HG03565 (cell line): ENCODE measurements at regions not wholly inside any gene's neighbourhood (a gene's known extent, or its start where the extent isn't known, plus 50 kb on each side); places are given as distances from the start of the nearest gene placed in this dataset.

Experiments used
- ATAC-seq: cut with Tn5 transposase; IDR thresholded peaks from one replicate; pipeline ENCODE4 v1.9.1; 2021; ENCODE audit warnings: mild to moderate bottlenecking, moderate library complexity; ENCODE audit not compliant: unreplicated experiment

DNA sequence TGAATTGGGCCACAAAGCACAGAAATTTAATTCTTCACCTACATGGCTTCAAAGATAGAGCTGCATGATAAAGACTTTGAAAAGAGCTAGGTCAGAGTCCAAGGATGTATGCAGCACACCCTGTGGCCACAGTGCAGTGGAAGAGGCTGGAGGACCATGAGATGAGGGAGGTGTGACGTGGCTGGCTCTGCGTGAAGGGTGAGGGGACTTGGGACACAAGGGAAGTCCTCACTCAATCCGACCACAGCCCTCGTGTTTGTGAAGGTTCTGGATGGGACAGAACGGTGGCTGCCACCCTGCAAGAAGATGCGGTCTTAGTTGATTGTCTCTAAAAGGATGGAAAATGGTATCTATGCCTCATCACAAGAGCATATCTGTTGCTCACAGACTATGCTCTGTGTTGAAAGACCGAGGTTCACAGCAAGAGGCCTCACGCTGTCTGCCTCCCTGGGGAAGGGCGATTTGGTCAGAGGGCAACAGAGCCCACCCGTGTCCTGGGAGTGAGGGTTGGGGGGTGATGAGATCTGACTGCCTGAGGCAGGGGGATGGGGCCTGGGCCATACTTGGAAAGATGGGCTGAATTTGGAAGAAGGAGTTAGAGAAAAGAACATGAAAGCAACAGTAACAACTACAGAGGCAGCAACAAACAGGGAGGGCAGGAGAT lies 174.4 kb upstream of the SHH start:
- no peak for ATAC-seq

DNA sequence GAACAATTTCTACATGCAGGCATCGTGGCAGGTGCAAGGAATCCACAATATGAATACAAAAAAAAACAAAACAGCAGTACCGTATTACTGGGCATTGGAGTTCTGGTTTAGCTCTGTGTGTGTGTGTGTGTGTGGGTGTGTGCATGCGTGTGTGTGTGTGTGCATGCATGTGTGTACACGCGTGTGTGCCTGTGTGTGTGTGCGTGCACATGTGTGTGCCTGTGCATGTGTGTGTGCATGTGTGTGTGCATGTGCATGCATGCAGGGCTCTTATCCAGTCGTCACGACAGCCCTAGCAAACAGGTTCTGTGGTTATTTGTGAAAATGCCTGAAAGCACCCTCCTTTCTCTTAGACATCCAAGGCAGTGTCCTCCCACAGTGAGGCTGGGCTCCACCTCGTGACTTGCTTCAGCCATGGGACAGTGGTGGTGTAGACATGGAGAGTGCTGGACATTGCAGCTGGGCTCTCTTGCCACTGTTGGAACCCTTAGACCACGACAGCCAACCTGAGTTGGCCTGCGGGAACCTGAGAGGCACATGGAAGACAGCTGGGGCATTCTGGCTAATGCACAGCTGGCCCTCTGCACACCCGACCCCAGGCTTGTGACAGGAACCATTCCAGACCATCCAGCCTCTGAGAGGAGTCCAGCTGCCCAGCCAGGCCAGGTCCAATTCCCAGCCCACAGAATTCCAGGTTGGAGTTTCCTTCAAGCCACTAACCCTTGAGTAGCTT lies 173.4 kb upstream of the SHH start:
- ATAC-seq: no peak

DNA sequence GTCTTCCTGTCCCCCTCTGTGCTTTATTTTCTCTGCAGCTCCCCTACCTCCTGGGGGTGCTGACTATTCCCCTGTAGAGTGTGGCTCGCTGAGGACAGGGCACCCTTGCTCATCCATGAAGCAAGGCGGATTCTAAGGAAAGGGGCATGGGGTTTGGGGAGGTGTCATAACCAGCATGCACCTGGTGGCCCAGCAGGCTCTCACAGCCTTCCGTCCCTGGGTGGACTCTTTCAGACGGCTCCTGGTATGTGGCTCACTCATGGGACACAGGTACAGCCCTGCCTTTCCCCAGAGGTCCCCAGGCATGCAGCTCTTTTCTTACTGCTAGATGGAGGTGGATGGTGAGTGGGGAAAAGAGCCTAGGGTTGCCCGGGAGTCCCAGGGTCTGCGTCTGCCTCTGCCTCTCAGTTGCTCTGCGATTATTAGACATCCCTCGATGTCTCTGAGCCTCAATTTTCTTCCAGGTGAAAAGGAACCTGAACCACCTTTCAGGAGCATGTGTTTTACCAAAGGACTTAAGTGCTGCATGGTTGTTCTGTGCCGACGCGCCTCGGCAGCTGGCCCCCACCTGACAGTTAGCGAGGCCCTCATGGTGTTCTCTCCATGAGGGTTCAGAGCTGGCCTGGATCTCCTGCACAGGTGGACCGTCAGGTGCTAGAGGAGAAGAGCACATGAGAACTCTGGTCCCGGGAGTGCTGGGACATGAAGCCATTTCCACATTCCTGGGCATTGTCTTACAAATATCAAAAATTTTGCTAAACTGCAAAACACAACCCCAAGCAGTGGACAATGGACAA lies 172.5 kb upstream of the SHH start:
- no peak for ATAC-seq

DNA sequence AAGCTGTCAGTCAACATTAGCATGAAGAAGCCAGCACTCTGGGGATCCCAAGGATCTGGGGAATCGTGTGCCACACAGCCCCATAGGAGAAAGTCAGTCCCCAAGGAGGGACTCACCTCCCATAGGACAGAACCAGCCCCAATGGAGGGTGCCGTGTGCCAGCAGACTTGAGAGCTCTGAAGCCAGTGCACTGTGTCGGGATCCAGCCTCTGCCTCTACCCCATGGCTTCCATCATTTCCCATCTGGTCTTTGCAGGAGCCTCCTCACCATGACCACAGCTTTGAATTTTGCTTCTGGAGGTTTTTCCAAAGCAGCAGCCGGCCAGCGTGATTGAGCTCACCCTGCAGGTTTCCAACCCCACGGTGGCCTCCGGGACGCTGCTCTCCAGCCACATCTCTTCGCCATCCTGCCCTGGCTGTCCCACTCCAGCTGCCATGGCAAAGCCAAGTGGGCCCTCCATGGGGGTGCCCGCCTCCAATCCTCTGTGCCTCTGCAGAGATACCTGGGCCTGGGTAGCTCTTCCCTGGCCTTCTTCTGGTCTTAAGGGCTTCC lies 171.8 kb upstream of the SHH start:
- ATAC-seq: no peak

DNA sequence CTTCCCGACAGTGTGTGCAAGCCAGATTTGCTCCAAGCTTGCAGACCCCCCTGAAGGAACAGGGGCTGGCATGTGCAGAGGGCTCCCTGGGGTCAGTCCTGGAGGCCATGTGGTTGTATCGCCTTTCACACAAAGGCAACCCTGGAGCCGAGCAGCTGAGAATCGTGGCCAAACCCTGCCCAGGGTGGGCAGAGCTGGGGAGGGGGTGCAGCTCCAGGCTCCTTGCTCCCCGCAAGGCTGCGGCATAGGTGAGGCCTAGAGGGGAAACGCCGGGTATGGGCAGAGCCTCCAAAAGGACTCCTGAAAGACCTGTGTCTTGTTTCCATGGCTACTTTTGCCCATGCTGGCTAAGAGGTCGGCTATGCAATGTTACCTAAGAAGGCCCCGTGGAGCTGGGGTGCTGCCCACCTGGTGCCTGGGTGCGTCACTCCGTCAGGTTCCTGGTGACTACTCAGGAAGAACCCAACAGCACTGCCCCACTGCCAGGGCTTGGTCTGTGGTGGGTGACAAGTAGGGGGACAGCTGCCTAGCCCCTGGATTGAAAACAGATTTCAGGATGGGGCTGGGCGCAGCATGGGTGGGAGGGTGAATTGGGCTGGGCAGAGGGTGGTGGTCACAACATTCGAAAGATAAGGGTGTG lies 171.0 kb upstream of the SHH start:
- ATAC-seq: no peak

DNA sequence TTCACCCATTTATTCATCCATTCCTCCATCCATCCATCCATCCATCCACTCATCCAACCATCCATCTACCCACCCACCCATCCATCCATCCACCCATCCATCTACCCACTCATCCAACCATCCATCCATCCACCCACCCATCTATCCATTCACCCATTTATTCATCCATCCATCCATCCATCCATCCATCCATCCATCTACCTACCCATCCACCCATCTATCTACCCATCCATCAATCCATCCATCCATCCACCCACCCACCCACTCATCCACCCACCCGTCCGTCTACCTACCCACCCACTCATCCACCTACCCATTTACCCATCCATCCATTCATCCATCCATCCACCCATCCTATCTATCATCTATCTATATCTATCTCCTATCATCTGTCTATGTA lies 169.4 kb upstream of the SHH start:
- no peak for ATAC-seq

DNA sequence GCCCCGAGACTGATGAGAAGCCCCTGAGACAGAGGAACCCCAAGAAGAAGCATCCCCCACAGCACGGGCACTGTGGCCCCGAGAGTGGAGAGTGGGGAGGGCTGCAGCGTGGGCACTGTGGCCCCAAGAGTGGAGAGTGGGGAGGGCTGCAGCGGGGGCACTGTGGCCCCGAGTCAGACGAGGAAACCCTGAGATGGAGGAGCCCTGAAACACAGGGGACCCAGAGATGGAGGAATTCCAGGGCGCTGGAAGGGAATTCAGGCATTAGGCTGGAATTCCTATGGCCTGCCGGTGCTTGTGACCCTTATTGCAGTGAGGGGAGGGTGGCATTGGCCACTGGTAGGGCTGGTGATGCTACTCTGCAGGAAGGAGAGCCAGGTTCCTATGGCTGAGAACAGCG lies 168.6 kb upstream of the SHH start:
- no peak for ATAC-seq

DNA sequence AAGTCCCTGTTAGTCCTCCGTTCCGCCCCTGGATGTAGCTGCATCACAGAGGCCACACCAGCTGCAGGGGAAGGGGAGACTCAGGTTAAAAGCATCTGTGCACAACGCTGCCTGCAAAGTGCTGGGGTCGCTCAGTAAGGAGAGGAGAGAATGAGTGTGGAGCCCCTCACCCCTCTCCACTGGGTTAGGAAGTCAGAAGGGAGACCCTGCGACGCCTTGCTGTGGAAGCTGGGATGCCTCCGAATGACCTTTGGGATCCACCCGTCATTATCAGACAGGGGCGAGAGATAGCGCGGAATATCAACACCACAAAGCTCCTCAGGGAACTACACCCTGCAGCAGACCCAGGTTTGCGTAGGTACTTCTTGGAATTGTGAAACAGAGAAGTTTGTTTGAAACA lies 167.7 kb upstream of the SHH start:
- ATAC-seq: no peak

DNA sequence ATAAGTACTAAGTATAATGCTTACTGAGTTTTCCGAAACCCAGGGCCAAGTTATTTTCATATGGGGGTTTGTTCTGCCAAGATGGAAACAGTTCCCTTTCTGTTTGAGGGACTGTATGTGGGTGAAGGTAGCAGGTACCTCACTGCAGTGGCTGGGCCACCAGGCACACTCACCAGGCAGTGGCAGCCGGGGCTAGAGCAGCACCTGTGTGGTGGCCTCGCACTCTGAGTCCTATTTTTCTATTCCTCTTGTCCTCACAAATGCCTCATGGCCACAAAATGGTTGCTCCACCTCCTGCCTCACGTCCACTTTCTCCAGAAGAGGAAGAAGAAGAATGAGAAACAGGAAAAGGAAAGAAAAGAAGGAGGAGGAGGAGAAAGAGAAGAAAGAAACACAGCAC lies 167.3 kb upstream of the SHH start:
- ATAC-seq: no peak

DNA sequence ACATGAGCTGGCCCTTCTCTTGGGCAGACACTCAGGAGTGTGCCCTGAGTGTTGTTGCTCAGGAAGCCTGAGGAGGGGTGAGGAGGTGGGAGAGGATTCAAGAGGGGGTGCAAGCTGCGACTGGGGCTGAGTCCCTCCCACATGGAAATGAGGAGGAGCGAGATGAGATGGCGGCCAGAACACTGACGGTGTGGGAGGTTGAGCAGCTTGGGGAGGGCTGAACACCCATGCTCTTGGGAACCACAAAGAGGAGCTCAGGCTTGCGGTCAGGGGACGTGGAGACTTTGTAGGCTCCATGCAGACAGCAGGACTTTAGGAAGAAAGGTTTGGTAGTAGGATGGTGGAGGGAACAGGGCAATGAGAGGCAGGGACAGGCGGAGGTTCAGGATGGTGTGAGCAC lies 163.2 kb upstream of the SHH start:
- no peak for ATAC-seq

DNA sequence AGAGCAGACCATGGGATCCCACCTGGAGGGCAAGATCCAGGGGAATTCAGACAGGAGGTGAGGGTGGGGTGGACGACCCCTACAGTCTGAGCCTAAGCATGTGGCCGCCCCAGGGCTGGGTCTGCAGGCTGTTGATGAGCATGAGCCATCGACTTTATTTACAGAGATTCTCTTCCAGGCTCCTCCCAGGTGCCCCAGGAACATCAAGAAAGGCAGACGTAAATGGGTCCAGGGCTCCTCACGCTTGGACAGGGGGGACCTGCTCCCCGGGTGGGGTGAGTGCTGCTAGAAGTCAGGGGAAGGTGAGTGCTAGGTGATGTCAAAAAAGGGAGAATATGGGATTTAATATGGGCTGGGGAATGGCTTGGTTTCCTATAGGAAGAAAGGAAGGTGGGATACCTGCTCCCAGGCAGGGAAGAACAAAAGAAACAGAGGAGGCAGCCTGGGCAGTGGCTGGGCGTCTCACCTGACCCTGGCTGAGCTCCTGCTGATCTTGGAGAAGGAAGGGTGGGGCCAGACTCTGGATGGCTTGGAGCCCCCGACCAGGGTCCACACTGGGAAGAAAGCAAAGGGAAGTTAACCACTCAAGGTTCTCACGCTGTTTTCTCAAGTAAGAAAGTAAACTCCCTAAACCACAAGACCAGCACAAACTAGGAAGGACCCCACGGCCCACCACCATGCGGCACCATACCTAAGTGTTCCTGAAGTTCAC lies 162.1 kb upstream of the SHH start:
- ATAC-seq: no peak

DNA sequence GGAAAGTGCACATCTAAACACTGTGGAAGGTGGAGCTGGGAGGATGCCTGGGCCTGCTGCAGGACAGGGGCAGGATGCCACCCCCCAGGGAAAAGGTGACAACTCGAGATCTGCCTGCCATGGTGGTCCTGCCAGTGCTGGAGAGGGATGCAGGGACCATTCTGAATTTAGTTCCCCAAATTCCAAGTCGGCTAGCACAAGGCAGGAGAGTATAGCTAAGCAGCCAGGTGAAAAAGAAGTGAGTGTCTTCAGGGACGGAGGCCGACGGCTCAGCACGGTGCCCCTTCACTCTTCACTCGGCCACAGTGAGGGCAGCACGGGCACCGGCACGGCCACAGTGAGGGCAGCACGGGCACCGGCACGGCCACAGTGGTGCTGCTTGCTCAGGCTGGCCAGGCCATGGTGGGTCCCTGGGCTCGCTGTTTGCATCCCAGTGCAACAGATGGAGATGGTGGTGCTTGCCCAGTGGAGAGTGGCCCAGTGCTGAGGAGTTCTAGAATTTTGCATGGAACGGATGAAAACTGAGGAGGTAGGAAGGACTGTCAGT lies 161.3 kb upstream of the SHH start:
- ATAC-seq: no peak

DNA sequence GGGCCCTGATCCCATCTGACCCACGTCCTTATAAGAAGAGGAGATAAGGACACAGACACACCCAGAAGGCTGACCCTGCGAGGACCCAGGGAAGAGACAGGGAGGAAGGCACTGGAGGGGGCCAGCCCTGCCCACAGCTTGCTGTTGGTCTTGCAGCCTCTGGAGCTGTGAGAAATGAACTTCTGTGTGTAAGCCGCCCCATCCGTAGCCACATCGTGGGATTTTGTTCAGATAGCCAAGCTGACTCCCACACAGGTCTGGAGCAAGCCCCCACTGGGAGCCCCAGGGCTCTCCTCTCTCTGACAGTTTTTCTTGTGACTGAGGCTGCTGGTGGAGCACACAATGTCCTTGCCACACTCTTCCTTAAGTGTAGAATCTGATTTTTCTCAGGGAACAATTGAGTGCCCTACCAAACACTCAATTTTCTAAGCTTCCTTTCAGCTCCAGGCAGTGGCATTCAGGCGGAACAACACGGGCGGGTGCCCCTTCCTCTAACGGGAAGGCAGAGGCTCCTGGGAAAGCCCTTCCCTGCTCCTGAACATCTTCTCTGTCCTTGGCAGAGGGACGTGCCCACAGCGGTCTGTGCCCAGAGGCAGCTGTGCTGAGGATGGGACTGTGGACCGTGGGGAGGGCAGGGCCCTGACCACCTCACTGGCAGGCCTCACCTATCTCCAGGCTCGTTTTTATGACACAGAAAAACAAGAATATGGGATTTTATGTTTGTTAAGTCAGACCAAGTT lies 160.6 kb upstream of the SHH start:
- ATAC-seq: no peak

DNA sequence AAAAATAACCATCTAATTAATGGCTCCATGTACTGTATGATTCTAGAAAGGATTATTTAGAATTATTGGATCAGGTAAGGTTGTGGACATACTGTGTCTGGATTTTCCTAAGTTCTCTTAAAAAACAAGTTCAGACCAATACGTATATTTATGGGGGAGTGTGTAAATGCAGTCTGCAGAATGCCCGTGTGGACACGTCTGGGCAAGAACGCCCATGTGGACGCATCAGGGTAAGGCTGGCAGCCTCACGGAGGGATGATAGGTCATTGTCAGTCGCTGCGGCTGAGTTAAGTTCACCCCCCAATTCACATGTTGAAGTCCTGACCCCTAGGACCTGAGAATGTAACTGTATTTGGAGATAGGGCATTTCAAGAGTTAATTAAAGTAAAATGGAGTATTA lies 160.0 kb upstream of the SHH start:
- no peak for ATAC-seq

DNA sequence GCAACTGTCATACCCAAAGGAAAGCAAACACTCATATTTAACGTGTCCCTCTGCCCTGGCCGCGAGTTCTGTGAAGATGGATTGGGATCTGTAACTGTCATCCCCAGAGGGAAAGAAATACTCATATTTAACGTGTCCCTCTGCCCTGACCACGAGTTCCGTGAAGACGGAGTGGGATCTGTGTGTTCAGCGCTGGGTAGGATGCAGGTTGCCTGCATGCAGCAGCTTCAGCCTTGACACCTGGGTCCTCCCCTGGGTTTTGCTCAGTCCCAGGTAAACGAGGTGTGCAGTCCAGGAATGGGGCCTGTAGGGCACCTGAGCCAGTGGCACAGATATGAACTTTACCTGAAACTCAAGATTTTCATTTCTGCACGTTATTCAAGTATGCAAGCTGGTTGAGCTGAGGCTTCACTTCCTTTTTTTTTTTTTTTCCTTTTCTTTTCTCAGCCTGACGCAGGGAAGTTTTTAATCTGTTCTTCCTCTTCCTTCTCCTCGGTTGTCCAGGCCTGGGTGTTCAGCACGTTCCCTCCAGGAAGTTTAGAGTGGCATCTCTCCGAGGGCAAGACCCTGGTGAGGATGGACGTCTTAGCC lies 159.0 kb upstream of the SHH start:
- no peak for ATAC-seq

DNA sequence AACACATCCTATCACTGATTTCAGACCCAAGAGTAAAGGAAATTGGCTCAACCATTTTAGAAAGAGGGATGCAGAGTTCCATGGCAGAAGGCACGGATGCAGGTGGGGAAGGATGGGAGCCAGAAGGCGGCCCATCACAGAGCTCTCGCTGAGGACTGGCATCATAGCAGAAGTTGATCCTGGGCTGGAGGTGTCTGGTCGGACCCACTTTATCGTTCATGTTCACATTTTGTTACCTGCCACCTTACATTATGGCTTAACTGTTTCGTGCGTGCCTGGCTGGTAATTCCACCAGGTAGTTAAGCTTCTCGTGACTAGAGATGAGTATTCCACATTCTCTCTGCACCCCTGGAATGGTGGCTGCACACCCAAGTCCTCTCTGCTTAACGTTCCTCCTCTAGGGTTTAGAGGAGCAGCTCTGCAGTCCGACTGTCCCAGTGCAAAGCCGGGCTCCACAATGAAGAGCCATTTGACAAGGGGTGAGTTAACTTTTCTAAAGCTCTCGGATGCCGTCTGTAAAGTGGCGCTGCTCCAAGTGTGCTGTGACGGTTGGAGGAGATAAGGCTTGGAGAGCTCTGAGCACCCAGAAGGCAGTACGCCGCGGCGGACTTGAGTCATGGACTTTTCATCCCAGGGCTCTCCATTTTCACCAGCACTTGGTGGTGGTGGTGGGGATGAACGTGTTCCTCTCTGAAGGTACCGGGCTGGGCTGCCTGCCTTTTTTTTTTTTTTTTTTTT lies 157.1 kb upstream of the SHH start:
- ATAC-seq: no peak

DNA sequence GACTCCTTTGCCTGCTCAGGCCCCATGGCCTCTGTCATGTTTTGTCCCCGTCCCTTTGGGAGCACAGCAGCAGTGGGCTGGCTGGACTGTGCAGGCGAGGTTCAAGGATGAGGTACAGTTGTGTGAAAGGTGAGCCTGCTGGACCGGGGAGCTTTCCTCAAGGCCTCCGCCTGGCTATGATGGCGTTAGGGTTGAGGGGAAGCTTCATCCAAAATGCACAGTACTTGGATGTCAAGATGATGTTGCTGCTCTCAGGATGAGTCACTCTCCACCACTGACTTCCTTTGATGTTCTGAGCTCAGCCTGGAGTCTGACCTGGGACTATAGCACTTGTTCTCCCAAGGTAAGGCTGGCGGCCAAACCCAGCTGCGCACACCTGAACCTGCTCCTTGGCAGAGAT lies 152.7 kb upstream of the SHH start:
- no peak for ATAC-seq

DNA sequence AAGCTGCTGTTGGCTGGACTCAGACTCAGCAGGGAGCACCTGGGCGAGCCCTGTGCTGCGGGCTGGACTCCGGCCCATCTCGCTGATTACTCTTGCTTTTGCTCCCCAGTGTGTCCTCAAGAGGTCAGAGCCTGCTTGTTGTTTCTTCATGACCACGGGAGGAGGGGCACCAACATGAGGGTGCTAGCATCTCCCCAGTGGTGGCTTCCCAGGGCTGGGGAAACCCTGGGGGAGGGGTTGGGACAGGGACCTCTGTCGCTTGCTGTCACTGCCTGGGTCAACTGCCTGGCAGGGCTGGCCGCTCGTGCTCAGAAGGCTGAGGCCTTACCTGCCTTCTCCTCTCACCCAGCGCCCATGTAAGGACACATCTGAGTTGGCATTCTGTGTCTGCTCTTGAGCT lies 152.3 kb upstream of the SHH start:
- ATAC-seq: no peak

DNA sequence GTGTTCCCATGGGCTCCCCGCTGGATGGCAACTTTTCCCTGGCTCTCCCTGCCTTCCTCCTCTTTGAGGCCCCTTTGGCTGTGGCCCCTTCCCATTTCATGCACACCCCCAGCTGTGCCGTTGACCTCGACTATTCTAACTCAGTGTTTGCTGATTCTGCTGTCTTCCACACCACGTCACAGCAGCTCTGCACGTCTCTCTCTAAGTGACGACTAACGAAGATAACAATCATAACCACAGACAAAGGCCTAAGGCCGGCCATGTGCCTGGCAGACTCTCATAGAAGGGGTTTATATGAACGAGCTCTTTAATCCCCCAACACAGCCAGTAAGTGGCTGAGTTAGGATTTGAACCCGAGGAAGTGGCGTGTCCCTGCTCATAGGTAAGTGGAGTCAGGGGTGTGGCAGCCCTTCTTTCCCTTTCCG lies 151.5 kb upstream of the SHH start:
- ATAC-seq: no peak
